ENCODE measurements at regions not wholly inside any gene's neighbourhood (a gene's known extent, or its start where the extent isn't known, plus 50 kb on each side); places are given as distances from the start of the nearest gene placed in this dataset.
A peak's percentile ranks its signal among the peaks of the same experiment; 100 is the strongest.

DNA sequence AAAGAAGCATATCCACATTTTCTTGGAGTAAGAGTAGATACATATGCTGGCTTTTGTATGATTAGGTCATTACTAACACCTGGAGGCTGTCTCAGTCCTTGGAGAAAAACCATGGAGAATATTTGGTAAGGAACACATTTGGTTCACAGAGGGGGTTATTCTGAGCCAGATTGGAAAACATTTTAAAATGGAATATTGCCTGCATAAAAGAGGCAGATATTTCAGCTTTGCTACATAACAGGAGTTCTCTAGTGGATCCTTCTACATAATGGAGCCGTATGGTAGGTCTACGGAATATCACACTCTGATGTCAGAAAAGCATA is 415.1 kb downstream of the ADGRL2 start:
- no peak for DNase-seq (ENCODE audit: low read depth)

DNA sequence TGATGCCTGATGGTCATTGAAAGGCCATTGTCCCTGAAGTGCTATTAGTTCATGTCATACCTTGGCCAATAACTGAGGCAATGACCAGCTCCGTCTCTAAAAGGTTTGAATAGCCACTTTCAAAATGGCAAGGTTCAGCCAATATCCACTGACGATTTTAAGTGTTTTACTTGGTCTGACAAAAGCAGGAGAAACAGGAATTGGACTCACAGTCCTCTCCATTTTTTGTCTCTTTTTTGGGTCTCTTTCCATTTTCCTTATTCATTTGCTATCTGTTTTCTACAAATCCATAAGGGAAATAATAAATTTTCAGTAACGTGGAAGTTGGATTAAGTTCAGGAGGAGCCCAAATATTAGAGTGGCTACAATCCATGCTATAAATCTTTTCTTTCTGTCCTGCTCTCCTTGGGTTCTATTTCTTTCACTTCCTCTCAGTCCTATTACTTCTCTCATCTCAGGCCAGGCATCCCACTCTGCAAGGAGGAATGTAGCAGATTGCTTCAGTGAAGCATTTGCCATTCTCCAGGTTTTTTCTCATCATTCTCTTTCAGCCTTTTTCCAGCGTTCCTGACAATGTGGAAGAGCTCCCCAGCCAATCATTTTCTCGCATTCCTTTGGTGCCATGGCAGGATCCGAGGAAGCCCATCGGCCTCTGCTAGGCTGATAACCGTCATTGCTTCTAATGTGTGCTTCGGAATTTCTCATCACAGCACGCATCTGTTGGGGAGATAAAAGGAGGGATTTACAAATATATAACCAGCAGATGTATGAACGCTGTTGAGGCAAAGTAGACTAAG is 414.5 kb downstream of the ADGRL2 start:
- DNase-seq (ENCODE audit: low read depth) = no peak

DNA sequence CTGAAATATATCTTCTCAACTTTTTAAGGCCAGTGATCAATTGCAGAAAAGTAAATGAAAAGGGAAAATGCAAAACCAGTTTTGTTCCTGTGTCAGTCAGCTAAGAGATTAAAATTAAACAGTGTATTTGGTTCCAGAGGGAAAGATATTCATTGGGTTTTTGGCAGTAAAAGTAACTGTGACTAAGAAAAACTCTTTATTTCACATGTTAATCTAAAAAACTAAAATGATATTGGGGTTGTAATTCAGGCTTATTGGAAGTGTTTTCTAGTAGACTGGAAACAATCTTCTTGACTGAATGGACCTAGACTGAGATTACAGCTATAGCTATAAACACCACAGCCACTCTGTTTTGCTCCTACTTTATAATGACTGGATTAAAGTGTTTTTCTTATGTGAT is 413.9 kb downstream of the ADGRL2 start:
- no peak for DNase-seq (ENCODE audit: low read depth)

DNA sequence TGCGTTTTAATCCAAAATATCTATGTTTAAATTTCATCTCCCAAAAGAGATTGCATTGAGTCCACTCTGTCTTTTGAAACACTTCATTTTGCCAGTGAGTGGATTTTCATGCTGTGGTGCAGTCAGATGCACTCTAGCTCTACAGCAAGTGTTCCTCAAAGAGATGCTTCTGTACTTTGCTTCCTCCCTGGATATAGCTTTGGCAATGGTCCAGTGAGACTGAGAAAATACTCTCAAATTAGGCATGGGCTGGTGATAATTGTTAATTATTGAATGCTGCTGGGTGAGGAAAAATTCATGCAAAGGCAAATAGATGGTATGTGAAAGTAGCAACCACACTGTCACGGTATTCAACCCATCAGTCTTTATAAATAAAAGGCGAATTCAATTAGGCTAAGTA is 396.9 kb downstream of the ADGRL2 start:
- no peak for DNase-seq (ENCODE audit: low read depth)

- DNase-seq (ENCODE audit: low read depth) = no peak
Measured at GRCh38 chr1:82195245-82195644, 394.5 kb downstream of the ADGRL2 start.

- no peak for DNase-seq (ENCODE audit: low read depth)
Measured at GRCh38 chr1:82185084-82185483, 384.4 kb downstream of the ADGRL2 start.

DNA sequence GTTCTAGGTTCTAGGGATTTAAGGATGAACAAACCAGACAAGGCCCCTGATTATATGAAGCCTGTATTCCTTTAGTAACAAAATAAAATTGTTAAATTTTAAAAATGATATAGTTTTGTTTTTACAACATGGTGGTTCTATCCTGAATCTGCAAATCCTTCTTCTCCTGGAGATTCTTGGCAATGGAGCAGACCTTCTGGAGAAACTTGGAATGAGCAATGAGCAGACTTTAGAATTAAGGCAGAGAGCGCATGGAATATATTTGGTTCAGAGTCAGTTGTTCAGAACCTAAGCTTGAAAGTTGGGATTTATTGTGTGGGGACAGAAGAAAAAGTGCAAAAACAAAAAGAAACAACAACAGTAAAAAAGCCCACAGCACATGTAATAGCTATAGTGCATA is 381.1 kb downstream of the ADGRL2 start:
- DNase-seq (ENCODE audit: low read depth) = no peak

- no peak for DNase-seq (ENCODE audit: low read depth)
Measured at GRCh38 chr1:82179131-82179530, 378.4 kb downstream of the ADGRL2 start.

GRCh38 chr1:82177192-82177591 is 376.5 kb downstream of the ADGRL2 start:
- DNase-seq (ENCODE audit: low read depth) = peak; percentile 35

DNA sequence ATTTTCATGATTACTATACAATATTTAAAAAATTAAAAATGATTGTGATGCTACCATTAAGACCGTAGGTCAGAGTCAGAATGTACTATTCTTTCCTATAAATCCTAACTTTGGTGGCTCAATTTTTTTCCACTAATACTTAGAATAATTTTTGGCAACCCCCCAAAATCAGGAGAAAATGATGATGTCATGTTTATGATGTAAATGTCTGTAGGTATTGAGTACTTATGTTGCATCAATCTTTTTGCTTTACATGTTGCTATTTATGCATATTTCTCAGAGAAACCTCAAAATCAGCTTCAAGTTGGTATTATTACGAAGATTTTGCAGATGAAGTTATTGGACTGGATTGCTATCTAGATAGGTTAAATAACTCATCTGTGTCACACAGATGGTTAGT is 371.2 kb downstream of the ADGRL2 start:
- DNase-seq (ENCODE audit: low read depth) = no peak

DNA sequence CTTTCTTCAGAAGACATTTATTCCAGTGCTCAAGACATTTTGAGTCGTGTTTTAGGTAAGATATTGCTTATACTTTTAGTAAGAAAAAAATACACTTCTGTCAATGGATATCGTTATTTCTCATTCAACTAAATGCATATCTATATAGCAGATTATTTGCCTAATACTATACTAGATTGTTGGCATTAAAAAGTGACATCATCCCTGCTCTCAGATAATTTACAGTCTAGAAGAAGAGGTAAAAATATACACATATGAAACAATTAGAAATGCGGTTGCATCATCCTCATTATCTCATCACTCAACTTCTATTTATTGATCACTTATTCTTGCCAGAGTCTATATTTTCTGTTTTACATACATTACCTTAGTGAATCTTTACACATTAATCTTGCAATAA is 367.7 kb downstream of the ADGRL2 start:
- no peak for DNase-seq (ENCODE audit: low read depth)

DNA sequence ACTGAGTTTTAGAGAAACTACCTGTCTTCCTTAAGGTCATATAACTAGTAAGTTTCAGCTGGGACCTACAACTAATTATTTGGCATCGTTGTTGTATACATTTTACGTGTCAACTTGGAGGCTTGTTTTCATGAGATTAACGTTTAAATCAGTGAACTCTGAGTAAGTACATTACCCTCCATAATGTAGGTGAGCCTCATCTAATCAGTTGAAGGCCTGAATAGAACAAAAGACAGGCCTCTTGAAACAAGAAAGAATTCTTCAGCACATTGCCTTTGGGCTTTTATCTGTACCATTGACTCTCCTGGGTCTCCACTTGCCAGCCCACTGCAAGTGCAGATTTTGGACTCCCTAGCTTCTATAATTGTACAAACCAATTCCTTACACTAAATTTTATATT is 364.6 kb downstream of the ADGRL2 start:
- no peak for DNase-seq (ENCODE audit: low read depth)

GRCh38 chr1:82162486-82163420 is 362.0 kb downstream of the ADGRL2 start:
- no peak for DNase-seq (ENCODE audit: low read depth)

- DNase-seq (ENCODE audit: low read depth) = no peak
Measured at GRCh38 chr1:82161700-82162141, 361.0 kb downstream of the ADGRL2 start.

- DNase-seq (ENCODE audit: low read depth) = no peak
Measured at GRCh38 chr1:82160903-82161302, 360.2 kb downstream of the ADGRL2 start.

DNA sequence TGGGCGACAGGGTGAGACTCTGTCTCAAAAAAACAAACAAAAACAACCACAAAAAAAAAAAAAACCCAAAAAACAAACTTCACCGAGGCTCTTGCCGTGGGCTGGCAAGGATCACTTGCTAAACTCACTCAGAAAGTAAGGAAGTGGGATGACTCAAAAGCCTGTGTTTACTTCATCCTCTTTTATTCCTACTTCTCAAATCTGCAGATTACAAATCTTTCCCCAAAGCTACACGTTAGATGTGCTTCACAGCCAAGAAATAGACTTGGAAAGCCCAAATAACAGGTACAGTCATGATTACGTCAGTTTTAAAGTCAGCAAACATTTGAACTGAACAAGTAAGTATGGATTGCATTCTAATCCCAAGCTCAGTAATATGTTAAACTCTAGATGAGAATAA is 359.3 kb downstream of the ADGRL2 start:
- no peak for DNase-seq (ENCODE audit: low read depth)

- no peak for DNase-seq (ENCODE audit: low read depth)
Measured at GRCh38 chr1:82158981-82159380, 358.2 kb downstream of the ADGRL2 start.

- no peak for DNase-seq (ENCODE audit: low read depth)
Measured at GRCh38 chr1:82154219-82154970, 353.7 kb downstream of the ADGRL2 start.

GRCh38 chr1:82153752-82154151 is 353.0 kb downstream of the ADGRL2 start:
- no peak for DNase-seq (ENCODE audit: low read depth)

GRCh38 chr1:82153272-82153629 is 352.5 kb downstream of the ADGRL2 start:
- no peak for DNase-seq (ENCODE audit: low read depth)

DNA sequence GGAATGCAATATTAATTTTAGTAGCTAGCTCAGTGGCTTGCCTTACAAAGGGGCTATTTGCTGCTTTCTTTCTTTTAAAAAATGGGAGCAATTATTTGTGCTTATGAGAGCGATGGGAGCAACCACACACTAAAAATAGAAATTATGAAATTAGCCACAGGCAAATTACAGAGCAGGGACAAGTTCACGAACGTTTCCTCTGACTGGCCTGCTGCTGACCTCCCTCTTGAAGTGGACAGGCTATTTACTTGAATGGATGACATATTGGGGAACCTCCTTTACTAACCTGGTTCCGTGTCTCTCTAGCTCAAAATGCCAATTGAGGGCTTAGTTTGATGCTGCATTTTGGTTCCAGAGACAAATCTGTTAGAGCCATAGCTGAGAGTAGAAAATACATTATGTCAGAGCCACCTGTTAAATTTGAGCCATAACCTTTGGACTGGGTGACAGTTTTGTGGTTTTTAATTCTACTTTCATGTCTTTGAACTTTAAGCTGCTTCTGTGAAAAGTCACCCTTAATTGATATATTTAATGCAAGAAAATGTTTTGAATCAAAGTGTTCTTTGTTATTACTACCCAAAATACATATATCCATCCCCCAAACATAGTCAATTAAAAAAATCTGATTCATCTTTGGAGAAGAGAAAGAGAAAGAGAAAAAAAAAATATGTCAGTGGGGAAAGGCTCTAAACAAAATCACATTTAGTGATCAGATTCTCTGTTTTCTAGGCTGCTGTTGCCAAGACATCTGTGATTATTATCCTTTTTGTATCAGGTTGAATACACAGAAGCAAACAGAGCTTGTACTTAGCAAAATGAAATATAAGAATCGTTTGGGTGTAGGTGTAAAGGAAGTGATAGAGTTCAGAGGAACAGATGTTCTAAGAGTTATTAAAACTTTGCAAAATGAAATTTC is 351.9 kb downstream of the ADGRL2 start:
- DNase-seq (ENCODE audit: low read depth) = no peak

DNA sequence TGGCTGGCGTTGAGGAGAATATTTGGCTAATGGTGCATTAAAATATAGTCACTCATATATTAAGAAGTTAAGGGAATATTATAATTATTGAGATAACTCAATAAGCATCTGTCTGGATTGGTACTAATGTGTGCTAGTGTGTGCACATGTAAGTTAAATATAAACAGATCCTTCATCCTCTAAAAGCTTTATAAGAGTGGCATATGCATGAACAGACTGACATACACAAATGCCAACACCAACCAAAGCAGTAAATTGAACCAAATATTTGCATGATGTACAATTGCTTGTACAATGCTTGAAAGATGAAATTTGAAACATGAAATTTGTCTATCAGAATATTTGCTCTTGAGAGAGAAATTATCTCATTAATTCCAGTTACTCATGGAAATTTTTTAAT is 344.9 kb downstream of the ADGRL2 start:
- DNase-seq (ENCODE audit: low read depth) = no peak

All from fibroblast of the conjunctiva (primary cell).